Tibial nerve (tissue), 3 donors: ENCODE measurements at regions not wholly inside any gene's neighbourhood (a gene's known extent, or its start where the extent isn't known, plus 50 kb on each side); places are given as distances from the start of the nearest gene placed in this dataset.

ENCODE experiments used
- CTCF ChIP-seq, 5 experiments: fragments of 200-600 bp in 3 of 5; fragments of 450-650 bp in 2 of 5; sonication (generic) in 3 of 5; IDR thresholded peaks; one replicate each; pipeline ENCODE4 v1.5.1; 2016 to 2019; ENCODE audit warnings: antibody characterized with exemption in 5 of 5, mild to moderate bottlenecking in 3 of 5, moderate library complexity in 2 of 5
- POLR2A ChIP-seq, 2 donors: fragments of 450-650 bp; IDR thresholded peaks; one replicate each; pipeline ENCODE4 v1.6.1; 2017; ENCODE audit warnings: antibody characterized with exemption in 2 of 2, mild to moderate bottlenecking in 2 of 2, moderate library complexity in 2 of 2

DNA sequence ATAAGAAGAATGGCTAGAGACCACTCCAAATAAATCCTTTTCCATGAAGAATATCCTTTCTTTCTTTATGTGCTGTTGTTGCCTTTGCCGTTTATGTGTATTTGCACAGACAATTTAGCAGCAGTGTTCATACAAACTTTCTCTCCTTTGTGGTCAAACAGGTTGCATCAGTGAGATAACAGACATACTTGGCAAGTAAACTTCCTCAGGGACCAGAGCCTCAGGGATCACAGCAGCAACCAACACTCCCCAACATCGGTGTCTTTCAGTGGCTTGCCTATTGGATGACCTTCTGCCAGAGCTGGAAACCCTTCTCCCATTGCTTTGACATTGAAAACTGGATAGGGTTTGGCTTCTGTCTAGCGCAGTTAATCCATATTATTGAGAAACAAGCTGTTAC is 252.2 kb downstream of the BTG1 start:
- TF ChIP-seq CTCF (IDR thresholded peaks at IDR 0.05) (no peak), POLR2A (IDR thresholded peaks at IDR 0.05) (no peak)
